ENCODE measurements at regions not wholly inside any gene's neighbourhood (a gene's known extent, or its start where the extent isn't known, plus 50 kb on each side); places are given as distances from the start of the nearest gene placed in this dataset.
A peak's percentile ranks its signal among the peaks of the same experiment; 100 is the strongest.

- Histone ChIP-seq H3K4me1 (ENCODE audit: control insufficient read depth, low read length) (no peaks in the 10 kb centered on the region), H3F3A (ENCODE audit: control insufficient read depth, insufficient read depth) (no peaks in the 10 kb centered on the region), H3K9me2 (replicated peaks; ENCODE audit: control insufficient read depth, low read length) (no peaks in the 10 kb centered on the region), H3K4me2 (ENCODE audit: low read length) (no peak overlapping the region), H3K9me3 (ENCODE audit: control insufficient read depth, insufficient read depth, low read length) (no peaks in the 10 kb centered on the region), H3K27ac (ENCODE audit: low read depth, low read length) (no peak overlapping the region), H4K20me1 (ENCODE audit: control insufficient read depth, insufficient read depth, low read depth, low read length) (no peaks in the 10 kb centered on the region), H3K4me3 (ENCODE audit: low read length) (no peak overlapping the region), H3K79me2 (ENCODE audit: control insufficient read depth, low read length) (no peaks in the 10 kb centered on the region), H3K27me3 (ENCODE audit: control insufficient read depth, low read length) (peaks cover 5% of the 10 kb centered on the region; the same call in 1 of the 2 replicates), H3K36me3 (ENCODE audit: control insufficient read depth, low read length) (no peaks in the 10 kb centered on the region)
- TF ChIP-seq EZH2phosphoT487 (IDR thresholded peaks at IDR 0.05; ENCODE audit: borderline replicate concordance, low read length), result no peak
- TF ChIP-seq CTCF (IDR thresholded peaks at IDR 0.05; ENCODE audit: low read depth, low read length, poor library complexity, severe bottlenecking), result peak; percentile 95
Observed at GRCh38 chr6:18595774-18596530, 208.8 kb downstream of the RNF144B start.

- Histone ChIP-seq H3K4me1 (ENCODE audit: control insufficient read depth, low read length) (no peaks in the 10 kb centered on the region), H3K79me2 (ENCODE audit: control insufficient read depth, low read length) (no peaks in the 10 kb centered on the region), H3F3A (ENCODE audit: control insufficient read depth, insufficient read depth) (no peaks in the 10 kb centered on the region), H3K9me2 (replicated peaks; ENCODE audit: control insufficient read depth, low read length) (no peaks in the 10 kb centered on the region), H4K20me1 (ENCODE audit: control insufficient read depth, insufficient read depth, low read depth, low read length) (no peaks in the 10 kb centered on the region), H3K4me2 (ENCODE audit: low read length) (no peak overlapping the region), H3K27ac (ENCODE audit: low read depth, low read length) (no peak overlapping the region), H3K4me3 (ENCODE audit: low read length) (no peak overlapping the region), H3K9me3 (ENCODE audit: control insufficient read depth, insufficient read depth, low read length) (no peaks in the 10 kb centered on the region), H3K27me3 (ENCODE audit: control insufficient read depth, low read length) (peaks cover 5% of the 10 kb centered on the region; the same call in 1 of the 2 replicates), H3K36me3 (ENCODE audit: control insufficient read depth, low read length) (no peaks in the 10 kb centered on the region)
- peak; percentile 9 for TF ChIP-seq CTCF (IDR thresholded peaks at IDR 0.05; ENCODE audit: low read depth, low read length, poor library complexity, severe bottlenecking)
- no peak for TF ChIP-seq EZH2phosphoT487 (IDR thresholded peaks at IDR 0.05; ENCODE audit: borderline replicate concordance, low read length)
Observed at GRCh38 chr6:18596531-18596835, 209.3 kb downstream of the RNF144B start.

GRCh38 chr6:18598551-18599264, 211.6 kb downstream of the RNF144B start:
- H3K27ac ChIP-seq (ENCODE audit: low read depth, low read length), result no peak overlapping the region
- no peaks in the 10 kb centered on the region for H4K20me1 ChIP-seq (ENCODE audit: control insufficient read depth, insufficient read depth, low read depth, low read length)
- peaks cover 5% of the 10 kb centered on the region; the same call in 1 of the 2 replicates for H3K27me3 ChIP-seq (ENCODE audit: control insufficient read depth, low read length)
- no peaks in the 10 kb centered on the region for H3F3A ChIP-seq (ENCODE audit: control insufficient read depth, insufficient read depth)
- TF ChIP-seq EZH2phosphoT487 (IDR thresholded peaks at IDR 0.05; ENCODE audit: borderline replicate concordance, low read length) (no peak), CTCF (IDR thresholded peaks at IDR 0.05; ENCODE audit: low read depth, low read length, poor library complexity, severe bottlenecking) (no peak)
- no peak overlapping the region for H3K4me3 ChIP-seq (ENCODE audit: low read length)
- no peak overlapping the region for H3K4me2 ChIP-seq (ENCODE audit: low read length)
- no peaks in the 10 kb centered on the region for H3K9me3 ChIP-seq (ENCODE audit: control insufficient read depth, insufficient read depth, low read length)
- no peaks in the 10 kb centered on the region for H3K36me3 ChIP-seq (ENCODE audit: control insufficient read depth, low read length)
- H3K4me1 ChIP-seq (ENCODE audit: control insufficient read depth, low read length), result no peaks in the 10 kb centered on the region
- no peaks in the 10 kb centered on the region for H3K79me2 ChIP-seq (ENCODE audit: control insufficient read depth, low read length)
- no peaks in the 10 kb centered on the region for H3K9me2 ChIP-seq (replicated peaks; ENCODE audit: control insufficient read depth, low read length)
